ENCODE measurements at regions not wholly inside any gene's neighbourhood (a gene's known extent, or its start where the extent isn't known, plus 50 kb on each side); places are given as distances from the start of the nearest gene placed in this dataset.
"Not testable (repeated sequence)": the region's sequence is repeated elsewhere in the genome, so short reads cannot be mapped to it uniquely, and the experiment has no call there.

GRCh38 chr11:25787416-25787815 lies 544.5 kb upstream of the ANO3 start:
- Mint-ChIP-seq H3K27me3 (no peaks in the 10 kb centered on the region), H3K9me3 (ENCODE audit: low read depth) (peaks cover 2% of the 10 kb centered on the region), H3K4me1 (no peaks in the 10 kb centered on the region), H3K4me3 (no peak overlapping the region), H3K27ac (no peak overlapping the region), H3K36me3 (no peaks in the 10 kb centered on the region)
- CTCF ChIA-PET = no interaction called here
- ATAC-seq = no peak
- DNase-seq = no peak

- CTCF ChIA-PET = no interaction called here
- no peak for DNase-seq
- Mint-ChIP-seq H3K4me3 (no peak overlapping the region), H3K27ac (no peak overlapping the region), H3K4me1 (no peaks in the 10 kb centered on the region), H3K36me3 (no peaks in the 10 kb centered on the region), H3K27me3 (no peaks in the 10 kb centered on the region), H3K9me3 (ENCODE audit: low read depth) (peaks cover 3% of the 10 kb centered on the region)
- ATAC-seq = no peak
Observed at GRCh38 chr11:25790396-25790795, 541.5 kb upstream of the ANO3 start.

- ATAC-seq = no peak
- CTCF ChIA-PET = interaction anchor here (1.4 kb wide), 1 partner anchor 36 kb away, joined by 3 read pairs; no protein-coding TSS in a partner anchor
- Mint-ChIP-seq H3K9me3 (ENCODE audit: low read depth) (peaks cover 3% of the 10 kb centered on the region), H3K36me3 (no peaks in the 10 kb centered on the region), H3K27me3 (no peaks in the 10 kb centered on the region), H3K27ac (no peak overlapping the region), H3K4me3 (no peak overlapping the region), H3K4me1 (no peaks in the 10 kb centered on the region)
- DNase-seq = no peak
Observed at GRCh38 chr11:25793637-25794036, 538.3 kb upstream of the ANO3 start.

- H3K27me3 Mint-ChIP-seq = no peaks in the 10 kb centered on the region
- CTCF ChIA-PET = no interaction called here
- H3K36me3 Mint-ChIP-seq = no peaks in the 10 kb centered on the region
- no peak overlapping the region for H3K4me3 Mint-ChIP-seq
- no peaks in the 10 kb centered on the region for H3K4me1 Mint-ChIP-seq
- DNase-seq (no peak), ATAC-seq (no peak)
- peaks cover 3% of the 10 kb centered on the region for H3K9me3 Mint-ChIP-seq (ENCODE audit: low read depth)
- H3K27ac Mint-ChIP-seq = no peak overlapping the region
Observed at GRCh38 chr11:25794804-25795203, 537.1 kb upstream of the ANO3 start.

GRCh38 chr11:25816411-25816810 lies 515.5 kb upstream of the ANO3 start:
- Mint-ChIP-seq H3K27me3 (no peaks in the 10 kb centered on the region), H3K36me3 (no peaks in the 10 kb centered on the region), H3K9me3 (ENCODE audit: low read depth) (peaks cover 2% of the 10 kb centered on the region), H3K27ac (no peak overlapping the region), H3K4me3 (no peak overlapping the region), H3K4me1 (no peaks in the 10 kb centered on the region)
- CTCF ChIA-PET = no interaction called here
- no peak for DNase-seq
- no peak for ATAC-seq

GRCh38 chr11:25824688-25825087 lies 507.2 kb upstream of the ANO3 start:
- no peak for ATAC-seq
- no peaks in the 10 kb centered on the region for H3K36me3 Mint-ChIP-seq
- no peaks in the 10 kb centered on the region for H3K27me3 Mint-ChIP-seq
- CTCF ChIA-PET = no interaction called here
- no peak for DNase-seq
- peaks cover 4% of the 10 kb centered on the region for H3K9me3 Mint-ChIP-seq (ENCODE audit: low read depth)
- no peak overlapping the region for H3K27ac Mint-ChIP-seq
- H3K4me1 Mint-ChIP-seq = no peaks in the 10 kb centered on the region
- no peak overlapping the region for H3K4me3 Mint-ChIP-seq

DNA sequence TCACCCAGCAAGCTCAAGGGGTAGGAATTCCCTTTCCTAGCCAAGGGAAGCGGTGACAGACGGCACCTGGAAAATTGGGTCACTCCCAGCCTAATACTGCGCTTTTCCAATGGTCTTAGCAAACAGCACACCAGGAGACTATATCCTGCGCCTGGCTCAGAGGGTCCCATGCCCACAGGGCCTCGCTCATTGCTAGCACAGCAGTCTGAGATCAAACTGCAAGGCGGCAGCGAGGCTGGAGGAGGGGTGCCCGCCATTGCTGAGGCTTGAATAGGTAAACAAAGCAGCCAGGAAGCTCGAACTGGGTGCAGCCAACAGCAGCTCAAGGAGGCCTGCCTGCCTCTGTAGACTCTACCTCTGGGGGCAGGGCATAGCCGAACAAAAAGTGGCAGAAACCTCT lies 500.4 kb upstream of the ANO3 start:
- H3K4me3 Mint-ChIP-seq; H3K27ac Mint-ChIP-seq; H3K36me3 Mint-ChIP-seq; H3K4me1 Mint-ChIP-seq; H3K27me3 Mint-ChIP-seq; H3K9me3 Mint-ChIP-seq (ENCODE audit: low read depth); DNase-seq; ATAC-seq; CTCF ChIA-PET: not testable (repeated sequence)

GRCh38 chr11:25838918-25839625 lies 492.9 kb upstream of the ANO3 start:
- CTCF ChIA-PET = no interaction called here
- no peak overlapping the region for H3K4me3 Mint-ChIP-seq
- no peaks in the 10 kb centered on the region for H3K27me3 Mint-ChIP-seq
- ATAC-seq (no peak), DNase-seq (no peak)
- H3K27ac Mint-ChIP-seq = no peak overlapping the region
- H3K9me3 Mint-ChIP-seq (ENCODE audit: low read depth) = peaks cover 2% of the 10 kb centered on the region
- H3K36me3 Mint-ChIP-seq = no peaks in the 10 kb centered on the region
- no peaks in the 10 kb centered on the region for H3K4me1 Mint-ChIP-seq

GRCh38 chr11:25844811-25845210 lies 487.1 kb upstream of the ANO3 start:
- DNase-seq (no peak), ATAC-seq (no peak)
- H3K4me3 Mint-ChIP-seq = no peak overlapping the region
- CTCF ChIA-PET = no interaction called here
- H3K27me3 Mint-ChIP-seq = no peaks in the 10 kb centered on the region
- no peaks in the 10 kb centered on the region for H3K36me3 Mint-ChIP-seq
- H3K4me1 Mint-ChIP-seq = no peaks in the 10 kb centered on the region
- no peak overlapping the region for H3K27ac Mint-ChIP-seq
- peaks cover 14% of the 10 kb centered on the region for H3K9me3 Mint-ChIP-seq (ENCODE audit: low read depth)

DNA sequence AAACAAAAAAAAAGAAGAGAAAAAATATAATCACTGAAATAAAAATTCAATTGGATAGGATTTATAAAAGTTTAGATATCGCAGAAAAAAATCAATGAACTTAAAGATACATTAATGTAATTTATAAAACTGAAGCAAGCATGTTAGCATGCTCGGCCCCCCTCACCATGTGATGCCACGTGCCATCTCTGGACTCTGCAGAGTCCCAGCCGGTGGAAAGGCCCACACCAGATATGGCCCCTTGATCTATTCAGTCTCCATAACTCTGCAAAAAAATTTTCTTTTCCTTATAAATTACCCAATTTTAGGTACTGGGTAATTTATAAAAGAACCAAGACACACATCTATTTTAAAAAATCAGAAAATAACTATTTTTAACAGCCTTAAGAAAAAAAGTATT lies 476.0 kb upstream of the ANO3 start:
- no peak for DNase-seq
- no peaks in the 10 kb centered on the region for H3K4me1 Mint-ChIP-seq

GRCh38 chr11:25859776-25860175 lies 472.2 kb upstream of the ANO3 start:
- no peak overlapping the region for H3K27ac Mint-ChIP-seq
- H3K9me3 Mint-ChIP-seq (ENCODE audit: low read depth) = peaks cover 8% of the 10 kb centered on the region
- no peaks in the 10 kb centered on the region for H3K36me3 Mint-ChIP-seq
- no peaks in the 10 kb centered on the region for H3K4me1 Mint-ChIP-seq
- no peaks in the 10 kb centered on the region for H3K27me3 Mint-ChIP-seq
- CTCF ChIA-PET = no interaction called here
- ATAC-seq (no peak), DNase-seq (no peak)
- H3K4me3 Mint-ChIP-seq = no peak overlapping the region

More for the DNA sequence above, 476.0 kb upstream of the ANO3 start:
- ATAC-seq = no peak
- no peak overlapping the region for H3K4me3 Mint-ChIP-seq
- CTCF ChIA-PET = no interaction called here
- peaks cover 14% of the 10 kb centered on the region for H3K9me3 Mint-ChIP-seq (ENCODE audit: low read depth)
- H3K27ac Mint-ChIP-seq = no peak overlapping the region
- H3K36me3 Mint-ChIP-seq = no peaks in the 10 kb centered on the region
- H3K27me3 Mint-ChIP-seq = no peaks in the 10 kb centered on the region

DNA sequence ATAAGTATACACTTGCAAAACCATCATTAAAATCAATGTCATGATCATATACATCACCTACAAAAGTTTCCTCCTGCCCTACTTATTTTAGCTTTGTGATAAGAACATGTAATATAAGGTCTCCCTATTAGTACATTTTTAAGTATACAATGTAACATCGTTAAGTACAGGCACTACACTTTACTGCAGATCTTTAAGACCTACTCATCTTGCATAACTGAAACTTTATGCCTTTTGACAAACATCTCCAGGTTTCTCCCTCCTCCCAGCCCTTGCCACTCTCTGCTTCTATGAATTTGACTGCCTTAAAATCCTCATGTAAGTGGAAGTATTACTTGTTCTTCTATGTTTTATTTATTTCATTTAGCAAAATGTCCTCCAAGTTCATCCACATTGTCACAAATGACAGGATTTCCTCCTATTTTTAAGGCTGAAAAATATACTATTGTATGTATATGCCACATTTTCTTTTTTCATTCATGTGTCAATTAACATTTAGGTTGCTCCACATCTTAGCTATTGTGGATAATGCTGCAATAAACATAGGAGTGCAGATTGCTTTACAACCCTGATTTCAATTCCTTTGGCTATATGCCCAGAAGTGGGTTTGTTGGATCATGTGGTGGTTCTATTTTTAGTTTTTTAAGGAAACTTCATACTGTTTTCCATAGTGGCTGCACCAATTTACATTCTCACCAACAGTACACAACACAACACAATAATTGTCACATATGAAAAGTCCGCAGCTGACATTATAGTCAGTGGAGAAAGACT lies 471.1 kb upstream of the ANO3 start:
- DNase-seq (no peak), ATAC-seq (no peak)
- Mint-ChIP-seq H3K9me3 (ENCODE audit: low read depth) (peaks cover 4% of the 10 kb centered on the region), H3K27ac (no peak overlapping the region), H3K4me3 (no peak overlapping the region), H3K36me3 (no peaks in the 10 kb centered on the region), H3K4me1 (no peaks in the 10 kb centered on the region), H3K27me3 (no peaks in the 10 kb centered on the region)
- CTCF ChIA-PET = no interaction called here

DNA sequence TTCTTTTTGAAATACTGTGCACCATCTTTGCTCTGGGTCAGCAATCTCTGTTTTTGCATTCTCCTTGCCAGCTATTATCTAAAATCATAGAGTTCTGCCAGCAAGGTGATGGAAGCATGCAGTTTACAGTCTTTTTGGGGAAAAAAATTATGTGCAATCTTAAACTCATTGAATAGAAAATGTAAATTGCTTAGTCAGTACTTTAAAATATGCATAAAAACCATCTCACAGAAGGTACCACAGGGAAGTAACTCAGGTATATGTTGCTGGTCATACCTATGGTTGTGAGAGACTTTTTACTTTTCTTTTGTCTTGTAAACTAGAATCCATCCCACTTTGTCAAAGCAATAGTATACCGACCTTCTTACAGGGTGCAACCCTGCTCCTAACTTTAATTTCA lies 469.8 kb upstream of the ANO3 start:
- H3K4me3 Mint-ChIP-seq = no peak overlapping the region
- no peaks in the 10 kb centered on the region for H3K4me1 Mint-ChIP-seq
- H3K27ac Mint-ChIP-seq = no peak overlapping the region
- no peak for ATAC-seq
- DNase-seq = no peak
- CTCF ChIA-PET = no interaction called here
- H3K36me3 Mint-ChIP-seq = no peaks in the 10 kb centered on the region
- H3K9me3 Mint-ChIP-seq (ENCODE audit: low read depth) = no peaks in the 10 kb centered on the region
- no peaks in the 10 kb centered on the region for H3K27me3 Mint-ChIP-seq

DNA sequence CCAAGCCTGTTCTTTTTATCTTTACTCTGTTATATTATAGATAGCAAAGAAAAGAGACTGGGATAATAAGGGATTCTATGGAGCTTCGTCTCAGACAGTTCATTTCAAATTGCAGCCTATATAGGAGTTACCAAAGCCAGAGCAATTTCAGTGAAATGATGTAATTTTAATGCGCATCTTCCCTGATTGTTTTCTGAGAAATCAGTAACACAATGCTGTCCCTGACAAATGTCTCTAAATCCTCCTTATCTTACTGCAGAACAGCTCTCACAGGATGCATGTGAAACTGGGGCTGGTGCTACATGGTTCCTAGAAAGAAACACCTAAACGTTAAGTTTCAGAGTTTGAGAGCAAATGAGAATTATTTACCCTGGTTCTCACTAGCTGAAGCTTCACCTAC lies 467.9 kb upstream of the ANO3 start:
- H3K36me3 Mint-ChIP-seq = no peaks in the 10 kb centered on the region
- DNase-seq (no peak), ATAC-seq (no peak)
- H3K27ac Mint-ChIP-seq = no peak overlapping the region
- CTCF ChIA-PET = no interaction called here
- H3K4me3 Mint-ChIP-seq = no peak overlapping the region
- no peaks in the 10 kb centered on the region for H3K4me1 Mint-ChIP-seq
- no peaks in the 10 kb centered on the region for H3K27me3 Mint-ChIP-seq
- H3K9me3 Mint-ChIP-seq (ENCODE audit: low read depth) = peaks cover 7% of the 10 kb centered on the region
